GM19467 (cell line): ENCODE measurements at regions not wholly inside any gene's neighbourhood (a gene's known extent, or its start where the extent isn't known, plus 50 kb on each side); places are given as distances from the start of the nearest gene placed in this dataset.

Source experiments
- ATAC-seq: cut with Tn5 transposase; IDR thresholded peaks from one replicate; pipeline ENCODE4 v1.9.1; 2021; ENCODE audit warnings: mild to moderate bottlenecking, moderate library complexity; ENCODE audit not compliant: unreplicated experiment

- no peak for ATAC-seq
Observed at GRCh38 chr4:148495463-148495862, 53.2 kb upstream of the NR3C2 start.
